ENCODE measurements at regions not wholly inside any gene's neighbourhood (a gene's known extent, or its start where the extent isn't known, plus 50 kb on each side); places are given as distances from the start of the nearest gene placed in this dataset.

DNA sequence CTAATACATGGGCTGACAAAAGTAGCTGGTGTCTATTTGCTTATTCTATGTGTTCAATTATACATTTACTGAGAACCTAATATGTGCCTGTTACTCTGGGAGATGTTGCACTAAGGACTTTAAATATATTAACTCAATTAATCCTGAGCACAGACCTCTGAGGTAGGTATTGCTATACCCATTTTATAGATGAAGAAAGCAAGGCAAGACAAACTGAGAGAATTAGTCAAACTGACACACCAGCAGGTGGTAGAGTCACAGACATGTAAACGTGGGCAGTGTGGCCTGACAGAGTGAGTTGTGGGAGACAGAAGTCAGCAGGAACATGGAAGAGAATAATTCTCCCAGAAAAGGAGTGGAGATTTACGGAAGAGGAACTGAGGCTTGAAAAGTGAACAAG, 428.9 kb downstream of the LPIN1 start:
- H3K27me3 ChIP-seq = no peaks in the 10 kb centered on the region
- DNase-seq (ENCODE audit: low spot score) = no peak
- Mint-ChIP-seq H3K9me3 (no peaks in the 10 kb centered on the region), H3K27me3 (ENCODE audit: insufficient read depth, low read depth) (peaks cover 5% of the 10 kb centered on the region), H3K4me1 (peaks cover 26% of the 10 kb centered on the region), H3K27ac (no peak overlapping the region), H3K36me3 (no peaks in the 10 kb centered on the region), H3K4me3 (no peak overlapping the region)
- H3K4me2 ChIP-seq = no peak overlapping the region
- H3F3A ChIP-seq (ENCODE audit: low read depth) = no peaks in the 10 kb centered on the region
- no peaks in the 10 kb centered on the region for H4K20me1 ChIP-seq (ENCODE audit: low read depth)
- H3K36me3 ChIP-seq = no peaks in the 10 kb centered on the region
- no peak overlapping the region for H2AFZ ChIP-seq (replicated peaks)
- no peak overlapping the region for H3K4me3 ChIP-seq
- peaks cover 4% of the 10 kb centered on the region for H3K4me1 ChIP-seq
- TF ChIP-seq, protein P1, sequence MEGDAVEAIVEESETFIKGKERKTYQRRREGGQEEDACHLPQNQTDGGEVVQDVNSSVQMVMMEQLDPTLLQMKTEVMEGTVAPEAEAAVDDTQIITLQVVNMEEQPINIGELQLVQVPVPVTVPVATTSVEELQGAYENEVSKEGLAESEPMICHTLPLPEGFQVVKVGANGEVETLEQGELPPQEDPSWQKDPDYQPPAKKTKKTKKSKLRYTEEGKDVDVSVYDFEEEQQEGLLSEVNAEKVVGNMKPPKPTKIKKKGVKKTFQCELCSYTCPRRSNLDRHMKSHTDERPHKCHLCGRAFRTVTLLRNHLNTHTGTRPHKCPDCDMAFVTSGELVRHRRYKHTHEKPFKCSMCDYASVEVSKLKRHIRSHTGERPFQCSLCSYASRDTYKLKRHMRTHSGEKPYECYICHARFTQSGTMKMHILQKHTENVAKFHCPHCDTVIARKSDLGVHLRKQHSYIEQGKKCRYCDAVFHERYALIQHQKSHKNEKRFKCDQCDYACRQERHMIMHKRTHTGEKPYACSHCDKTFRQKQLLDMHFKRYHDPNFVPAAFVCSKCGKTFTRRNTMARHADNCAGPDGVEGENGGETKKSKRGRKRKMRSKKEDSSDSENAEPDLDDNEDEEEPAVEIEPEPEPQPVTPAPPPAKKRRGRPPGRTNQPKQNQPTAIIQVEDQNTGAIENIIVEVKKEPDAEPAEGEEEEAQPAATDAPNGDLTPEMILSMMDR (IDR thresholded peaks at IDR 0.05) = no peak
- TF ChIP-seq EZH2phosphoT487 (IDR thresholded peaks at IDR 0.05) = no peak
- TF ChIP-seq EZH2 (IDR thresholded peaks at IDR 0.05) = no peak
- H3K9me3 ChIP-seq (ENCODE audit: low read depth) = no peaks in the 10 kb centered on the region
- no peak overlapping the region for H3K27ac ChIP-seq
- no peaks in the 10 kb centered on the region for H3K79me2 ChIP-seq (ENCODE audit: low read depth)
- no peak overlapping the region for H3K9ac ChIP-seq

GRCh38 chr2:12176623-12177454, 430.4 kb downstream of the LPIN1 start:
- no peak overlapping the region for H3K4me2 ChIP-seq

GRCh38 chr2:12177455-12178288, 431.2 kb downstream of the LPIN1 start:
- H3K9ac ChIP-seq = no peak overlapping the region
- H3K4me3 ChIP-seq = no peak overlapping the region
- no peak overlapping the region for H3K27ac ChIP-seq
- H3K79me2 ChIP-seq (ENCODE audit: low read depth) = no peaks in the 10 kb centered on the region
- peaks cover 4% of the 10 kb centered on the region for H3K4me1 ChIP-seq
- Mint-ChIP-seq H3K27ac (no peak overlapping the region), H3K4me3 (no peak overlapping the region), H3K4me1 (peaks cover 23% of the 10 kb centered on the region), H3K9me3 (no peaks in the 10 kb centered on the region), H3K36me3 (no peaks in the 10 kb centered on the region), H3K27me3 (ENCODE audit: insufficient read depth, low read depth) (peaks cover 5% of the 10 kb centered on the region)
- H3K27me3 ChIP-seq = no peaks in the 10 kb centered on the region
- no peaks in the 10 kb centered on the region for H4K20me1 ChIP-seq (ENCODE audit: low read depth)
- no peak overlapping the region for H3K4me2 ChIP-seq
- H3F3A ChIP-seq (ENCODE audit: low read depth) = no peaks in the 10 kb centered on the region
- no peak for DNase-seq (ENCODE audit: low spot score)
- H3K9me3 ChIP-seq (ENCODE audit: low read depth) = no peaks in the 10 kb centered on the region
- H2AFZ ChIP-seq (replicated peaks) = no peak overlapping the region
- TF ChIP-seq, protein P1 (IDR thresholded peaks at IDR 0.05) = no peak
- no peak for TF ChIP-seq EZH2phosphoT487 (IDR thresholded peaks at IDR 0.05)
- TF ChIP-seq EZH2 (IDR thresholded peaks at IDR 0.05) = no peak
- no peaks in the 10 kb centered on the region for H3K36me3 ChIP-seq

More at GRCh38 chr2:12176623-12177454, 430.4 kb downstream of the LPIN1 start:
- no peak for DNase-seq (ENCODE audit: low spot score)
- no peak overlapping the region for H3K4me3 ChIP-seq
- peaks cover 23% of the 10 kb centered on the region for H3K4me1 Mint-ChIP-seq
- H3K36me3 Mint-ChIP-seq = no peaks in the 10 kb centered on the region
- H3K4me1 ChIP-seq = peaks cover 4% of the 10 kb centered on the region
- no peaks in the 10 kb centered on the region for H3K9me3 Mint-ChIP-seq
- H3K27me3 Mint-ChIP-seq (ENCODE audit: insufficient read depth, low read depth) = peaks cover 5% of the 10 kb centered on the region
- H3K4me3 Mint-ChIP-seq = no peak overlapping the region
- H2AFZ ChIP-seq (replicated peaks) = no peak overlapping the region
- no peaks in the 10 kb centered on the region for H3K9me3 ChIP-seq (ENCODE audit: low read depth)
- no peaks in the 10 kb centered on the region for H3K27me3 ChIP-seq
- no peaks in the 10 kb centered on the region for H3F3A ChIP-seq (ENCODE audit: low read depth)
- no peaks in the 10 kb centered on the region for H4K20me1 ChIP-seq (ENCODE audit: low read depth)
- H3K9ac ChIP-seq = no peak overlapping the region
- H3K27ac Mint-ChIP-seq = peak overlapping the region; percentile 26
- no peak for TF ChIP-seq EZH2 (IDR thresholded peaks at IDR 0.05)
- TF ChIP-seq, protein P1 (IDR thresholded peaks at IDR 0.05) = no peak
- TF ChIP-seq EZH2phosphoT487 (IDR thresholded peaks at IDR 0.05) = no peak
- H3K36me3 ChIP-seq = no peaks in the 10 kb centered on the region
- no peak overlapping the region for H3K27ac ChIP-seq
- H3K79me2 ChIP-seq (ENCODE audit: low read depth) = no peaks in the 10 kb centered on the region
